ENCODE measurements at regions not wholly inside any gene's neighbourhood (a gene's known extent, or its start where the extent isn't known, plus 50 kb on each side); places are given as distances from the start of the nearest gene placed in this dataset.

- Mint-ChIP-seq H3K27ac (no peak overlapping the region), H3K27me3 (peaks cover 13% of the 10 kb centered on the region), H3K4me1 (no peaks in the 10 kb centered on the region), H3K9me3 (peaks cover 5 to 17% (median 11%) of the 10 kb centered on the region in 3 donors), H3K36me3 (peaks cover 7% of the 10 kb centered on the region), H3K4me3 (no peak overlapping the region)
These were observed 101.6 kb upstream of the APC start for GRCh38 chr5:112635771-112636731.

- no peaks in the 10 kb centered on the region for H3K4me1 Mint-ChIP-seq
- no peak overlapping the region for H3K4me3 Mint-ChIP-seq
- H3K9me3 Mint-ChIP-seq, result peaks cover 5 to 16% (median 10%) of the 10 kb centered on the region in 3 donors
- peaks cover 7% of the 10 kb centered on the region for H3K36me3 Mint-ChIP-seq
- H3K27ac Mint-ChIP-seq, result no peak overlapping the region
- H3K27me3 Mint-ChIP-seq, result peaks cover 12% of the 10 kb centered on the region
These were observed 100.9 kb upstream of the APC start for GRCh38 chr5:112636751-112637150.

GRCh38 chr5:112637343-112637742 lies 100.3 kb upstream of the APC start:
- Mint-ChIP-seq H3K27ac (no peak overlapping the region), H3K9me3 (peaks cover 2 to 10% (median 6%) of the 10 kb centered on the region in 3 donors), H3K27me3 (peaks cover 7% of the 10 kb centered on the region), H3K4me3 (no peak overlapping the region), H3K36me3 (peaks cover 6% of the 10 kb centered on the region), H3K4me1 (no peaks in the 10 kb centered on the region)

- Mint-ChIP-seq H3K36me3 (no peaks in the 10 kb centered on the region), H3K27ac (no peak overlapping the region), H3K4me1 (no peaks in the 10 kb centered on the region), H3K4me3 (no peak overlapping the region), H3K9me3 (no peaks in the 10 kb centered on the region), H3K27me3 (peaks cover 2% of the 10 kb centered on the region)
These were observed 97.1 kb upstream of the APC start for GRCh38 chr5:112640546-112640945.

GRCh38 chr5:112641515-112642110 lies 96.1 kb upstream of the APC start:
- no peak overlapping the region for H3K27ac Mint-ChIP-seq
- no peaks in the 10 kb centered on the region for H3K36me3 Mint-ChIP-seq
- no peak overlapping the region for H3K4me3 Mint-ChIP-seq
- no peaks in the 10 kb centered on the region for H3K4me1 Mint-ChIP-seq
- no peaks in the 10 kb centered on the region for H3K9me3 Mint-ChIP-seq
- H3K27me3 Mint-ChIP-seq, result peaks cover 2% of the 10 kb centered on the region

GRCh38 chr5:112642885-112643284 lies 94.8 kb upstream of the APC start:
- no peak overlapping the region for H3K27ac Mint-ChIP-seq

GRCh38 chr5:112643339-112643971 lies 94.2 kb upstream of the APC start:
- Mint-ChIP-seq H3K36me3 (no peaks in the 10 kb centered on the region), H3K27me3 (peaks cover 3% of the 10 kb centered on the region), H3K4me3 (no peak overlapping the region), H3K27ac (no peak overlapping the region), H3K4me1 (no peaks in the 10 kb centered on the region), H3K9me3 (no peaks in the 10 kb centered on the region)

More at GRCh38 chr5:112642885-112643284, 94.8 kb upstream of the APC start:
- Mint-ChIP-seq H3K4me3 (no peak overlapping the region), H3K27me3 (peaks cover 2% of the 10 kb centered on the region), H3K36me3 (no peaks in the 10 kb centered on the region), H3K4me1 (no peaks in the 10 kb centered on the region), H3K9me3 (no peaks in the 10 kb centered on the region)

GRCh38 chr5:112646139-112646936 lies 91.3 kb upstream of the APC start:
- H3K27me3 Mint-ChIP-seq, result peaks cover 2% of the 10 kb centered on the region
- no peak overlapping the region for H3K27ac Mint-ChIP-seq
- H3K36me3 Mint-ChIP-seq, result no peaks in the 10 kb centered on the region
- no peaks in the 10 kb centered on the region for H3K9me3 Mint-ChIP-seq
- H3K4me3 Mint-ChIP-seq, result no peak overlapping the region
- H3K4me1 Mint-ChIP-seq, result no peaks in the 10 kb centered on the region

GRCh38 chr5:112647428-112647827 lies 90.3 kb upstream of the APC start:
- Mint-ChIP-seq H3K36me3 (no peaks in the 10 kb centered on the region), H3K4me1 (no peaks in the 10 kb centered on the region), H3K27ac (no peak overlapping the region), H3K27me3 (peaks cover 2% of the 10 kb centered on the region), H3K9me3 (no peaks in the 10 kb centered on the region), H3K4me3 (no peak overlapping the region)

- Mint-ChIP-seq H3K9me3 (no peaks in the 10 kb centered on the region), H3K27ac (no peak overlapping the region), H3K27me3 (peaks cover 2% of the 10 kb centered on the region), H3K36me3 (no peaks in the 10 kb centered on the region), H3K4me3 (no peak overlapping the region), H3K4me1 (no peaks in the 10 kb centered on the region)
These were observed 89.4 kb upstream of the APC start for GRCh38 chr5:112648264-112648663.

GRCh38 chr5:112649882-112650281 lies 87.8 kb upstream of the APC start:
- Mint-ChIP-seq H3K27ac (no peak overlapping the region), H3K4me3 (no peak overlapping the region), H3K4me1 (no peaks in the 10 kb centered on the region)

GRCh38 chr5:112653638-112654205 lies 84.0 kb upstream of the APC start:
- Mint-ChIP-seq H3K4me1 (no peaks in the 10 kb centered on the region), H3K9me3 (no peaks in the 10 kb centered on the region), H3K4me3 (no peak overlapping the region), H3K27me3 (no peaks in the 10 kb centered on the region), H3K27ac (no peak overlapping the region), H3K36me3 (no peaks in the 10 kb centered on the region)

More at GRCh38 chr5:112649882-112650281, 87.8 kb upstream of the APC start:
- Mint-ChIP-seq H3K27me3 (peaks cover 2% of the 10 kb centered on the region), H3K36me3 (no peaks in the 10 kb centered on the region), H3K9me3 (no peaks in the 10 kb centered on the region)

- Mint-ChIP-seq H3K27ac (no peak overlapping the region), H3K4me3 (no peak overlapping the region), H3K36me3 (no peaks in the 10 kb centered on the region), H3K27me3 (peaks cover 1% of the 10 kb centered on the region), H3K4me1 (no peaks in the 10 kb centered on the region), H3K9me3 (peaks cover 3 to 7% (median 5%) of the 10 kb centered on the region in 3 donors)
These were observed 82.2 kb upstream of the APC start for GRCh38 chr5:112655513-112655912.

GRCh38 chr5:112656451-112656850 lies 81.2 kb upstream of the APC start:
- no peaks in the 10 kb centered on the region for H3K4me1 Mint-ChIP-seq
- no peaks in the 10 kb centered on the region for H3K36me3 Mint-ChIP-seq
- H3K9me3 Mint-ChIP-seq, result peaks cover 3 to 13% (median 10%) of the 10 kb centered on the region in 3 donors

More at GRCh38 chr5:112656451-112656850, 81.2 kb upstream of the APC start:
- Mint-ChIP-seq H3K27ac (no peak overlapping the region), H3K4me3 (no peak overlapping the region), H3K27me3 (peaks cover 1% of the 10 kb centered on the region)
